ENCODE measurements at regions not wholly inside any gene's neighbourhood (a gene's known extent, or its start where the extent isn't known, plus 50 kb on each side); places are given as distances from the start of the nearest gene placed in this dataset.
"Not testable (repeated sequence)": the region's sequence is repeated elsewhere in the genome, so short reads cannot be mapped to it uniquely, and the experiment has no call there.

- no peaks in the 10 kb centered on the region for H3K9me3 ChIP-seq (ENCODE audit: severe bottlenecking)
These were observed 417.4 kb downstream of the TNS1 start for GRCh38 chr2:217585362-217585761.

DNA sequence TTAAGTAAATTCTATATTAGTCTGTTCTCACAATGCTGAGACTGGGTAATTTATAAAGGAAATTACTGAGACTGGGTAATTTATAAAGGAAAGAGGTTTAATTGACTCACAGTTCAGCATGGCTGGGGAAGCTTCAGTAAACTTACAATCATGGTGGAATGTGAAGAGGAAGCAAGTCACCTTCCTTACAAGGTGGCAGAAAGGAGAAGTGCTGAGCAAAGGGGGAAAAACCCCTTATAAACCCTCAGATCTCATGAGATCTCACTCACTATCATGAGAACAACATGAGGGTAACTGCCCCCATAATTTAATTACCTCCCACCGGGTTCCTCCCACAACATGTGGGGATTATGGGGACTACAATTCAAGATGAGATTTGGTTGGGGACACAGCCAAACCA lies 422.4 kb downstream of the TNS1 start:
- not testable (repeated sequence) for H3K27me3 ChIP-seq (ENCODE audit: insufficient read depth, low read depth, severe bottlenecking); H3K27ac ChIP-seq; H3K36me3 ChIP-seq; H3K9me3 ChIP-seq (ENCODE audit: severe bottlenecking); DNase-seq; H3K4me3 ChIP-seq (ENCODE audit: low read depth, low read length)

More at GRCh38 chr2:217585362-217585761, 417.4 kb downstream of the TNS1 start:
- Histone ChIP-seq H3K27me3 (ENCODE audit: insufficient read depth, low read depth, severe bottlenecking) (no peaks in the 10 kb centered on the region), H3K27ac (no peak overlapping the region), H3K4me3 (ENCODE audit: low read depth, low read length) (no peak overlapping the region), H3K36me3 (no peaks in the 10 kb centered on the region)
- no peak for DNase-seq
- no peak for TF ChIP-seq CTCF (IDR thresholded peaks at IDR 0.05; ENCODE audit: low read depth, low read length)

- no peak for DNase-seq
- no peak for TF ChIP-seq CTCF (IDR thresholded peaks at IDR 0.05; ENCODE audit: low read depth, low read length)
- no peak overlapping the region for H3K4me3 ChIP-seq (ENCODE audit: low read depth, low read length)
These were observed 429.2 kb downstream of the TNS1 start for GRCh38 chr2:217573571-217573970.

DNA sequence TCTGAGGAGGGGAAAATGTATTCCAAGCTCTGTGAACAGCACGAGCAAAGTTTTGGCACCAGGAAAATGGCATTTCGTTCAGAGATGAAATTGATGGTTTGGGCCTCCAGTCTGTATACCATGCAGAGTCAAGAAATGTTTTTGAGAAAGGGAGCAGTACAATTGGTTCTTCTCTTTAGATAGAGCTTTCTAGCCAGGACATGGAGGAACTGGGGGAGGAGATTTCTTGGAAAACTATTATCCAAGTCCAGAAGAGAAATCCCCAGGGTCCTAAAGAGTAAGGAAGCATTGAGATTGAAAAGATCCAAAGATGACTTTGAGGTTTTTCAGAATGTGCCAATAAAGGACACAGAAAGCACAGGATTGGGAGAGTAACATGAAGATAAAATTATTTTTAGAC lies 432.4 kb downstream of the TNS1 start:
- no peaks in the 10 kb centered on the region for H3K36me3 ChIP-seq
- DNase-seq: no peak
- peaks cover 4% of the 10 kb centered on the region for H3K9me3 ChIP-seq (ENCODE audit: severe bottlenecking)
- no peaks in the 10 kb centered on the region for H3K27me3 ChIP-seq (ENCODE audit: insufficient read depth, low read depth, severe bottlenecking)
- no peak overlapping the region for H3K27ac ChIP-seq
- H3K4me3 ChIP-seq (ENCODE audit: low read depth, low read length): no peak overlapping the region
- TF ChIP-seq CTCF (IDR thresholded peaks at IDR 0.05; ENCODE audit: low read depth, low read length): no peak

More at GRCh38 chr2:217573571-217573970, 429.2 kb downstream of the TNS1 start:
- Histone ChIP-seq H3K36me3 (no peaks in the 10 kb centered on the region), H3K27ac (no peak overlapping the region), H3K27me3 (ENCODE audit: insufficient read depth, low read depth, severe bottlenecking) (no peaks in the 10 kb centered on the region), H3K9me3 (ENCODE audit: severe bottlenecking) (peaks cover 4% of the 10 kb centered on the region)

- TF ChIP-seq CTCF (IDR thresholded peaks at IDR 0.05; ENCODE audit: low read depth, low read length): no peak
- no peak for DNase-seq
These were observed 434.4 kb downstream of the TNS1 start for GRCh38 chr2:217568289-217568971.

DNA sequence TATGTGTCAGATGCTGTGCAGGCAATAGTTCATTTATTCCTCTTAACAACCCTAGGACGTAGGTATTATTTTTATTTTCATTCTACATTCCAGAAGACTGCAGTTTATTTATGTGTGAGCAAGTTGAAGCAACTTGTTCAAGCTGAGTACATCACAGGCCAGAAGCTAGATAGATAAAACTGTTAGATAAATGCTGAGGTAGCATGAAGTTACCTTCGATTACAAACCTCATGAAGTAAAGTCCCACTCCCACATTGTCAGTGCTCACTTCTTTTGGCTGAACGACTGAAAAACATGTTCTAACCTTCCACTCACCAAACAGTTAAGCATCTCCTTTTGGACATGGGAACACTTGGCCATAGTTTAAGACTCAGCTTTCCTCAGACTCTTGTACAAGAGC lies 439.2 kb downstream of the TNS1 start:
- no peaks in the 10 kb centered on the region for H3K36me3 ChIP-seq
- TF ChIP-seq CTCF (IDR thresholded peaks at IDR 0.05; ENCODE audit: low read depth, low read length): no peak
- DNase-seq: no peak
- H3K4me3 ChIP-seq (ENCODE audit: low read depth, low read length): no peak overlapping the region
- peaks cover 8% of the 10 kb centered on the region for H3K9me3 ChIP-seq (ENCODE audit: severe bottlenecking)
- H3K27me3 ChIP-seq (ENCODE audit: insufficient read depth, low read depth, severe bottlenecking): no peaks in the 10 kb centered on the region
- no peak overlapping the region for H3K27ac ChIP-seq

More at GRCh38 chr2:217568289-217568971, 434.4 kb downstream of the TNS1 start:
- no peaks in the 10 kb centered on the region for H3K9me3 ChIP-seq (ENCODE audit: severe bottlenecking)
- no peaks in the 10 kb centered on the region for H3K27me3 ChIP-seq (ENCODE audit: insufficient read depth, low read depth, severe bottlenecking)
- H3K27ac ChIP-seq: no peak overlapping the region
- H3K36me3 ChIP-seq: no peaks in the 10 kb centered on the region
- no peak overlapping the region for H3K4me3 ChIP-seq (ENCODE audit: low read depth, low read length)

Measured in WERI-Rb-1 (cell line).